ENCODE measurements at regions not wholly inside any gene's neighbourhood (a gene's known extent, or its start where the extent isn't known, plus 50 kb on each side); places are given as distances from the start of the nearest gene placed in this dataset.

- no peak for FAIRE-seq
- TF ChIP-seq PAX5 (IDR thresholded peaks at IDR 0.05; ENCODE audit: insufficient read depth, low read length, severe bottlenecking) = no peak
- no peak for TF ChIP-seq POLR2AphosphoS5 (IDR thresholded peaks at IDR 0.05; ENCODE audit: low read depth, low read length)
- no peak for TF ChIP-seq POU2F2 (IDR thresholded peaks at IDR 0.05; ENCODE audit: low read depth, low read length)
- no peak for TF ChIP-seq TAF1 (IDR thresholded peaks at IDR 0.05; ENCODE audit: low read depth, low read length)
- no peak for TF ChIP-seq SPI1 (IDR thresholded peaks at IDR 0.05; ENCODE audit: low read depth, low read length)
- no peak for TF ChIP-seq POLR2A (IDR thresholded peaks at IDR 0.05; ENCODE audit: low read depth, low read length)
- no peak for DNase-seq (ENCODE audit: insufficient read length, low spot score)
Observed at GRCh38 chr15:55126111-55126510, 70.6 kb downstream of the RSL24D1 start.

GRCh38 chr15:55124616-55125015 lies 72.1 kb downstream of the RSL24D1 start:
- FAIRE-seq (no peak), DNase-seq (ENCODE audit: insufficient read length, low spot score) (no peak)
- TF ChIP-seq POLR2AphosphoS5 (IDR thresholded peaks at IDR 0.05; ENCODE audit: low read depth, low read length) (no peak), TAF1 (IDR thresholded peaks at IDR 0.05; ENCODE audit: low read depth, low read length) (no peak), SPI1 (IDR thresholded peaks at IDR 0.05; ENCODE audit: low read depth, low read length) (no peak), PAX5 (IDR thresholded peaks at IDR 0.05; ENCODE audit: insufficient read depth, low read length, severe bottlenecking) (no peak), POLR2A (IDR thresholded peaks at IDR 0.05; ENCODE audit: low read depth, low read length) (no peak), POU2F2 (IDR thresholded peaks at IDR 0.05; ENCODE audit: low read depth, low read length) (no peak)

- no peak for FAIRE-seq
- DNase-seq (ENCODE audit: insufficient read length, low spot score) = no peak
- TF ChIP-seq POU2F2 (IDR thresholded peaks at IDR 0.05; ENCODE audit: low read depth, low read length) (no peak), TAF1 (IDR thresholded peaks at IDR 0.05; ENCODE audit: low read depth, low read length) (no peak), POLR2A (IDR thresholded peaks at IDR 0.05; ENCODE audit: low read depth, low read length) (no peak), SPI1 (IDR thresholded peaks at IDR 0.05; ENCODE audit: low read depth, low read length) (no peak), POLR2AphosphoS5 (IDR thresholded peaks at IDR 0.05; ENCODE audit: low read depth, low read length) (no peak), PAX5 (IDR thresholded peaks at IDR 0.05; ENCODE audit: insufficient read depth, low read length, severe bottlenecking) (no peak)
Observed at GRCh38 chr15:55118344-55118870, 78.3 kb downstream of the RSL24D1 start.

GRCh38 chr15:55116636-55117035 lies 80.1 kb downstream of the RSL24D1 start:
- no peak for DNase-seq (ENCODE audit: insufficient read length, low spot score)
- no peak for FAIRE-seq
- TF ChIP-seq POU2F2 (IDR thresholded peaks at IDR 0.05; ENCODE audit: low read depth, low read length) (no peak), SPI1 (IDR thresholded peaks at IDR 0.05; ENCODE audit: low read depth, low read length) (no peak), POLR2A (IDR thresholded peaks at IDR 0.05; ENCODE audit: low read depth, low read length) (no peak), TAF1 (IDR thresholded peaks at IDR 0.05; ENCODE audit: low read depth, low read length) (no peak), PAX5 (IDR thresholded peaks at IDR 0.05; ENCODE audit: insufficient read depth, low read length, severe bottlenecking) (no peak), POLR2AphosphoS5 (IDR thresholded peaks at IDR 0.05; ENCODE audit: low read depth, low read length) (no peak)

- FAIRE-seq (no peak), DNase-seq (ENCODE audit: insufficient read length, low spot score) (no peak)
- TF ChIP-seq POU2F2 (IDR thresholded peaks at IDR 0.05; ENCODE audit: low read depth, low read length) (no peak), SPI1 (IDR thresholded peaks at IDR 0.05; ENCODE audit: low read depth, low read length) (no peak), POLR2AphosphoS5 (IDR thresholded peaks at IDR 0.05; ENCODE audit: low read depth, low read length) (no peak), POLR2A (IDR thresholded peaks at IDR 0.05; ENCODE audit: low read depth, low read length) (no peak), PAX5 (IDR thresholded peaks at IDR 0.05; ENCODE audit: insufficient read depth, low read length, severe bottlenecking) (no peak)
Observed at GRCh38 chr15:55113736-55114135, 83.0 kb downstream of the RSL24D1 start.

- TF ChIP-seq PAX5 (IDR thresholded peaks at IDR 0.05; ENCODE audit: insufficient read depth, low read length, severe bottlenecking) (no peak), POLR2AphosphoS5 (IDR thresholded peaks at IDR 0.05; ENCODE audit: low read depth, low read length) (no peak), TAF1 (IDR thresholded peaks at IDR 0.05; ENCODE audit: low read depth, low read length) (no peak)
- DNase-seq (ENCODE audit: insufficient read length, low spot score) = no peak
- FAIRE-seq = no peak
Observed at GRCh38 chr15:55112706-55113105, 84.0 kb downstream of the RSL24D1 start.

GRCh38 chr15:55110446-55110845 lies 86.3 kb downstream of the RSL24D1 start:
- TF ChIP-seq POLR2A (IDR thresholded peaks at IDR 0.05; ENCODE audit: low read depth, low read length) (no peak), POU2F2 (IDR thresholded peaks at IDR 0.05; ENCODE audit: low read depth, low read length) (no peak), TAF1 (IDR thresholded peaks at IDR 0.05; ENCODE audit: low read depth, low read length) (no peak), POLR2AphosphoS5 (IDR thresholded peaks at IDR 0.05; ENCODE audit: low read depth, low read length) (no peak), PAX5 (IDR thresholded peaks at IDR 0.05; ENCODE audit: insufficient read depth, low read length, severe bottlenecking) (no peak), SPI1 (IDR thresholded peaks at IDR 0.05; ENCODE audit: low read depth, low read length) (no peak)
- no peak for DNase-seq (ENCODE audit: insufficient read length, low spot score)
- no peak for FAIRE-seq

GRCh38 chr15:55108858-55109518 lies 87.8 kb downstream of the RSL24D1 start:
- TF ChIP-seq POLR2AphosphoS5 (IDR thresholded peaks at IDR 0.05; ENCODE audit: low read depth, low read length) = no peak
- TF ChIP-seq TAF1 (IDR thresholded peaks at IDR 0.05; ENCODE audit: low read depth, low read length) = no peak
- no peak for TF ChIP-seq POU2F2 (IDR thresholded peaks at IDR 0.05; ENCODE audit: low read depth, low read length)
- TF ChIP-seq SPI1 (IDR thresholded peaks at IDR 0.05; ENCODE audit: low read depth, low read length) = no peak
- no peak for TF ChIP-seq PAX5 (IDR thresholded peaks at IDR 0.05; ENCODE audit: insufficient read depth, low read length, severe bottlenecking)
- no peak for TF ChIP-seq POLR2A (IDR thresholded peaks at IDR 0.05; ENCODE audit: low read depth, low read length)
- DNase-seq (ENCODE audit: insufficient read length, low spot score) (peak; percentile 21), FAIRE-seq (peak; percentile 20)

GRCh38 chr15:55108448-55108847 lies 88.3 kb downstream of the RSL24D1 start:
- no peak for DNase-seq (ENCODE audit: insufficient read length, low spot score)
- FAIRE-seq = no peak
- TF ChIP-seq POU2F2 (IDR thresholded peaks at IDR 0.05; ENCODE audit: low read depth, low read length) (no peak), POLR2AphosphoS5 (IDR thresholded peaks at IDR 0.05; ENCODE audit: low read depth, low read length) (no peak), PAX5 (IDR thresholded peaks at IDR 0.05; ENCODE audit: insufficient read depth, low read length, severe bottlenecking) (no peak), POLR2A (IDR thresholded peaks at IDR 0.05; ENCODE audit: low read depth, low read length) (no peak), SPI1 (IDR thresholded peaks at IDR 0.05; ENCODE audit: low read depth, low read length) (no peak), TAF1 (IDR thresholded peaks at IDR 0.05; ENCODE audit: low read depth, low read length) (no peak)
